Retinal pigment epithelial cell (primary cell): ENCODE measurements at regions not wholly inside any gene's neighbourhood (a gene's known extent, or its start where the extent isn't known, plus 50 kb on each side); places are given as distances from the start of the nearest gene placed in this dataset.

Experiments used
- DNase-seq: peaks from one replicate; pipeline ENCODE4 v3.0.0-alpha.2; 2010; ENCODE audit warnings: low read depth
- H3K4me3 ChIP-seq: 2 replicates; pipeline ENCODE4 v1.5.1; 2011; ENCODE audit warnings: mild to moderate bottlenecking, low read length, control low read depth, moderate library complexity
- CTCF ChIP-seq: conservative IDR thresholded peaks from 2 replicates; pipeline ENCODE4 v1.5.1; 2011; ENCODE audit warnings: low read depth, low read length, control low read depth, inconsistent platforms

GRCh38 chr17:74094651-74095050 lies 108.8 kb upstream of the RPL38 start:
- TF ChIP-seq CTCF = no peak
- no peak overlapping the region for H3K4me3 ChIP-seq
- DNase-seq = no peak

- TF ChIP-seq CTCF = no peak
- DNase-seq = no peak
- H3K4me3 ChIP-seq = no peak overlapping the region
Observed at GRCh38 chr17:74096456-74096855, 107.0 kb upstream of the RPL38 start.

- no peak overlapping the region for H3K4me3 ChIP-seq
- no peak for DNase-seq
- TF ChIP-seq CTCF = no peak
Observed at GRCh38 chr17:74097450-74098135, 105.9 kb upstream of the RPL38 start.

- no peak overlapping the region for H3K4me3 ChIP-seq
- TF ChIP-seq CTCF = no peak
- no peak for DNase-seq
Observed at GRCh38 chr17:74098136-74099024, 105.1 kb upstream of the RPL38 start.

DNA sequence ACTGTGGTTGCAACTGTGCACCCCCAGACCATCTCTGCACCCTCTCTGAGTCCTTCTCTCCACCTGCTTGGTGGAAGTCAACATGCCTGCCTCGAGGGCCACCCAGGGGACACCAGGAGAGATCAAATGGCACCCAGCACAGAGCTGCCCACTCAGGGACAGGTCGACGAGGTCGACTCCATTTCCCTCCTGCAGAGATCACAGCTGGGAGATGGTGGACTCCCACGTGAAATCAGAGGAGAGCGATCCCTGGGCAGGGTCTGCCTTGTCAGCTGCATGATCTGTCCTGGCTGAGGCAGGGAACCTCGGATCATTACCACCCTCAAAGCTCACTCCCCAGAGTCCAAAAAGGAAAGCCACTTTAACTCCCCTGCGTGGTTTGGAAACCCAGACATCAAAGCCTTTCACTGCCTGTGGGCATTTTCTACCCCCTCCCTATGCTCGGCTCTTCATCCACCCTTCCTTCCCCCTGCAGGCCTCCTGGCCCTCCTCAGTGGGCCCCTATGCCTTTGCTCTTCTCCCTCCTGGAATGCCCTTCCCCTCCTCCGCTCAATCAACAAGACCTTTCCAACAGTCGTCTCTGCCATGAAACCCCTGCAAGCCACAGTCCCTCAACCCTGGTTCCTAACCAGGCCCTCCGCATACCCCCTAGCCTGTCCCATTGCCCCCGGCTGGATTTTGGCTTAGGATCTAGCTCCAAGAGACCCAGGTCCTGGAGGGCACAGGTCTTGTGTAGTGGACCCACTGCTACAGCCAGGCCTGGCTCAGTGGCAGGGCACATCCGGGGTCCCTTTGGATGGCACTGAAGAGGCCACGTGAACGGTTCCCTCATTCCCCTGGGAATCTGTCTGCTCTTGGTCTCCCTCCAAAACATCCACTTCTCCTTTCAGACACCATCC lies 103.8 kb upstream of the RPL38 start:
- no peak overlapping the region for H3K4me3 ChIP-seq
- TF ChIP-seq CTCF = no peak
- no peak for DNase-seq

DNA sequence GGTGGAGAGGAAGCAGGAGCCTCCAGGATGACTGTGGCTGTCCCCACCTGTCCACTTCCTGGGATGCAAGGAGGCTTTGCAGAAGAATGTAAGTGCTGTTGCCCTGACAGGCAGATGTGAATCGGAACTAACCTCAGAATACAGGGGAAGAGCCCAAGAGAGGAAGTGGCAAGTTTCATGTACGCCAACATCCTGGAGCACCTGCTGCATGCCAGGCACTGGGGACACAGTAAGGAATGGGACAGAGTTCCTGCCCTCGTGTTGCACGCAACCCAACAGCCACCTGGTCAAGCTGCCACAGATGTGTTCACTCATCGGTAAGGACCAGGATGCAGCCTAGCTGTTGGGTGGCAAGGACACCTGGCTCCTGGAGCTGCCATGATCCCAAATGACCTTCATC lies 98.6 kb upstream of the RPL38 start:
- no peak for DNase-seq
- H3K4me3 ChIP-seq = no peak overlapping the region
- no peak for TF ChIP-seq CTCF
